PC-9 (cell line): ENCODE measurements at regions not wholly inside any gene's neighbourhood (a gene's known extent, or its start where the extent isn't known, plus 50 kb on each side); places are given as distances from the start of the nearest gene placed in this dataset.

Source experiments
- CTCF ChIP-seq: fragments of 200-600 bp; sonication (generic); conservative IDR thresholded peaks from 2 replicates; pipeline ENCODE4 v1.6.1; 2017; ENCODE audit warnings: mixed run types, antibody characterized with exemption, mild to moderate bottlenecking, moderate library complexity
- EZH2 ChIP-seq: fragments of 200-600 bp; sonication (generic); IDR thresholded peaks from 2 replicates; pipeline ENCODE4 v1.8.0; 2017; ENCODE audit warnings: antibody characterized with exemption, low read depth

GRCh38 chr3:152658977-152659720 lies 175.8 kb upstream of the P2RY1 start:
- no peak for TF ChIP-seq CTCF
- no peak for TF ChIP-seq EZH2
